HG02588 (cell line): ENCODE measurements at regions not wholly inside any gene's neighbourhood (a gene's known extent, or its start where the extent isn't known, plus 50 kb on each side); places are given as distances from the start of the nearest gene placed in this dataset.
"Not testable (repeated sequence)": the region's sequence is repeated elsewhere in the genome, so short reads cannot be mapped to it uniquely, and the experiment has no call there.

Experiments
- ATAC-seq: cut with Tn5 transposase; IDR thresholded peaks from one replicate; pipeline ENCODE4 v1.9.1; 2021; ENCODE audit warnings: mild to moderate bottlenecking, moderate library complexity; ENCODE audit not compliant: unreplicated experiment

DNA sequence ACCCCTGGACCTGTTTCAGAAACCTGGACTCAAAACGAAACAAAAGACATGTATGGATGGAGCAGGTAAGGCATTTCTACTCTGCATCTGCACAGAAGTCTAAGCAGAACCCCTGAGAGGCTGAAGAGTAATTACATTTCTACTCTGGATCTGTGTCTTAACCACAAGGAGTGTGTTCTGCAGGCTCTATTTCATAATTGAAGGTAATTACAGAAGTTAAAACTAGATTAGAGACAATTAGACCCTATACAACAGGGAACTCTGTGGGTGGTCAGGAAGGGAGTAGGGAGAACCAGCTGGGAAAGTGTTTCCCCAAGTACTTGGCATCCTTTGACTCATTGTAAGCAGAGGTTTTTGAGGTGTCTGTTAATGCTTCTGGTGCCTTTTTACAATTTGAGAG is 69.8 kb downstream of the IGSF1 start:
- no peak for ATAC-seq

DNA sequence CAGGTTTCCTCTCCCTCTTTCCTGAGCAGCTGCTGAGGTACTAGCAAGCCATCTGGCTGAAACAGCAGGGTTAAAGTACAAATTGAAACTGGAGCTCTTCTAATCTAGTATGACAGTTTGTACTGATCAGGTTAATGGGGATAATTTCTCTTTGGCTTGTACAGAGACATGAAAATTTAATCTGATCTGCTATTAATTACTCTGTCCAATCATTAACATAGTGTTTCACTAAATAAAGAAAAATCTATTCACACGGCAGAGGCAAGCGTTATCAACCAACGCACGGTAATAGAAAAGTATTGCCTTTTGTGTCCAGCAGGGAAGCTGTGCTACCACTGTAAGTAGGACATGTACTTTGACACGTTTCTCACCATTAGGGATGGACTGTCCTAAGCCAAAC is 71.1 kb downstream of the IGSF1 start:
- no peak for ATAC-seq

DNA sequence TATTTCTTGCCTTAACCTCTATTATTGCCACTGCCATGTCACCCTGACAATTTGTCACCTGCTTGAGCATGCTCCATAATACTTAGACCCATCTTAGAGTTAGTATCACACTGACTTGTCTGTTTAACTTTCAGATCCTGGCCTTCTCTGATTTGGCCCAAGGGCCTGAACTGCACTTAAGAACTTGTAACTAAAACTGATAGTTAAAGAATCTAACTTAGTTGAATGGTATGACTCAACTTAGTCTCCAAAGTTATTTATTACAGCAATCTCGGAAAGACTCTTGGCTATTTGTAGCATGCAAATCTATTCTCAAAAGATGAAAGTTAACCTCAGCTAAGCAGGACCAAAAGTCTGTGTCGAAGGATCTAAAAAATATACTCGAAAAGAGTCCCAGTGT is 72.3 kb downstream of the IGSF1 start:
- peak; percentile 80 for ATAC-seq

DNA sequence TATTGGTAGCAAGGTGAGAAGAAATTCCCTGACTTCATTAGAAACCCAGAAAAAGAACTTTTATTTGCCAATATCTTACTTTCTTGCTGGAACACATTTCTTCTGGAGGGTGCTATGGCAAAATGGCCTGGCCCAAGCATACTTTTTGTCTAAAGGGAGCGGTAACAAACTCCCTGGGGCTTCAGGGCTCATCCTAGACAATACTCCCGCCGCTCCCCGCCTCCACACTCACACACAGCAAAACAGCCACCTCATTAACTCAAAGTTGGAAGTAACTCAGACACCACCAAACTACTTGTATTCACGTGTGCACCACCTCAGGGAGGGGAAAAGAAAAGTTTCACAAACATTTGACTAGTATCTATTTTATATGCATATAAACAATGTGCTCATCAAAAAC is 75.7 kb downstream of the IGSF1 start:
- ATAC-seq: no peak

DNA sequence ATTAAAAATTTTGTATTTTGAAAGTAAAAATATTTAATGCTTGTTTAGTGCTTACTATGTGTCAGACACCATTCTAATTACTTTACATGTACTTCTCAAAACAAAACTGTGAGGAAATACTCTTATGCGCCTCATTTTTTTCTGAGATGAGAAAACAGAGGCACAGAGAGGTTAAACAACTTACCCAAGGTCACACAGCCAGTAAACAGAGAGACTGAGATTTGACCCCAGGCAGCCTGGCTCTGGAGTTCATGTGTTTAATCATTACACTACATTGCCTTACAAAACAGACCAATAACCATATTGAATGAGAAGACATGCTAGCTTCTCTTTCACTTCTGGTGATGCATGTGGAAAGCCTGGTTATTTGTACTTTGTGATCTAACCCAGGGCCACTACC is 86.3 kb downstream of the IGSF1 start:
- no peak for ATAC-seq

DNA sequence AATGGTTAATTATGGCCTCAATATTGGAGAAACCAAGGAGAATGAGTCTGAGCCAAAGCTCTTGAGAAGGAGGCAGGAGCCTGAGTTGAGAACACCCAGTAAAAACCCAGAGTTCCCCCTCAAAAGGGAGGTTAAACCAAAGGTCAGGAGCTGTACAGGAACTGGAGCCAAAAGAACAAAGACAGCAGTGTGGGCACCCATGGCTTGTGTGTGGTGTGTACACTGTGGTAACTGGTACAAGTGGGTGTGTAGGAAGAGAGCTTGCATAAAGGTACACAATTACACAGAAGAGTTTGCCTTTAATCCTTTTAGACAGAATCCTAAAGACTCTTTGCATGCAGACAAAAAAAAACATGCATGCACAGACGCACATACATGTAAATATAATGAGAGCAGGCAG is 87.1 kb downstream of the IGSF1 start:
- no peak for ATAC-seq

DNA sequence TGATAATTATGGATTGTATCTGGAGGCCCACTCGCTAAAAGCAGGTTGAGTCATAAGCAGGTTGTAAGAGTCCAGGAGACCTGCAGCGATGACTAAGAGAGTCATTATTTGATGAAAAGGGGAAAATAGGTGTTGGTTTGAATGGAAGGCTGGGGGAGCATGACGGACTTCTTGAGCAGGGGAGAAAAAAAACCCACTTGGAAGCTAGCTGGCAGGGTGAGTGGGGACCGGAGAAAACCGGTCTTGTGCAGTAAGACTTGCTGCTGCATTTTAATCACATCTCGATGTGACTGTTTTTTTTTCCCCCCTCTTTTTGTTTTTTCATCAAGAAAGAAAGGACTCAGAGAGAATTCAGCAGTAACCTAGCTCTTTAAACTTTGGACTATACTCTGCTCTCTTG is 90.0 kb downstream of the IGSF1 start:
- ATAC-seq: no peak

DNA sequence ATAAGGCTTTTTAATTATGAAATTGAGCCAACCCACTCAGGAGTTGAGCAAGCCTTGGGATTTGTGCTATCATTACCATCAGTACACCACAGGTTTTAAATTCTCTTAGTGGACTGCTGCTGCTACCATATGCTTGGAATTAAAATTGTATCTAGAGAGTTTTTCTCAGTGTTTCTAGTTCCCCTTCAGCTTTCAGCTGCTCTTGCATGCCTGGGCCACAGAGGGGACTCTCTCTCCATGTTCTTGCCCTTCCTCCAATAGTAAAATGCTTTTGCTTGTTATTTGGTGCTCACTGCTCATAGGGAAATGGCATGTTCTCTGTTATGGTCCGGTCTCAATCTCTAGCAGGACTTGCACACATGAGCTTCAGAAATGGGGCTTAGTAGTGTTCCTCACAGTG is 101.9 kb downstream of the IGSF1 start:
- no peak for ATAC-seq

DNA sequence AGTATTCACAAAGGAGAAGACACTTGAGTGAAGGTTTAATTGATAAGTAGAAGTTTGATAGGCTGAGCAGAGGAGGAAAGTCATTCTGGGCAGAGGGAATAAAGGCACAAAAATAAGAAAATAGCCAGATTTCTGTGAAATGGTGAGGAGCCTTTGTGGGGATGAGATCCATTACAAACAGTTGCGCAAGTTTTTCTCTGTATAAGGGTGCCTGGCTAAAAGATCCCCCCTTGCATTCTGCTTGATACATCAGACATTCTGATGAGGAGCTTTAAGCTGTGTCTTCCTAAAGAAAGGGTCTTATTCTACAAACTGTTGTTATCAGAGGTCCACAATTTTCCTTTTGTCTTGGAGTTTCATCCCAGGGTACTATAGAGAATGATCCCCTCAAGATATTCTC is 112.0 kb downstream of the ARHGAP36 start:
- ATAC-seq: no peak

DNA sequence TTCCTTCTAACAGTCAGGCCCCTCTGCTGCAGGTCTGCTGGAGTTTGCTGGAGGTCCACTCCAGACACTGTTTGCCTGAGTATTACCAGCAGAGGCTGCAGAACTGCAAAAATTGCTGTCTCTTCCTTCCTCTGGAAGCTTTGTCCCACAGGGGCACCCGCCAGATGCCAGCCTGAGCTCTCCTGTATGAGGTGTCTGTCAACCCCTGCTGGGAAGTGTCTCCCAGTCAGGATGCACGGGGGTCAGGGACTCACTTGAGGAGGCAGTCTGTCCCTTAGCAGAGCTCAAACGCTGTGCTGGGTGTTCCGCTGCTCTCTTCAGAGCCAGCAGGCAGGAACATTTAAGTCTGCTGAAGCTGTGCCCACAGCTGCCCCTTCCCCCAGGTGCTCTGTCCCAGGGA is 105.5 kb downstream of the ARHGAP36 start:
- not testable (repeated sequence) for ATAC-seq

DNA sequence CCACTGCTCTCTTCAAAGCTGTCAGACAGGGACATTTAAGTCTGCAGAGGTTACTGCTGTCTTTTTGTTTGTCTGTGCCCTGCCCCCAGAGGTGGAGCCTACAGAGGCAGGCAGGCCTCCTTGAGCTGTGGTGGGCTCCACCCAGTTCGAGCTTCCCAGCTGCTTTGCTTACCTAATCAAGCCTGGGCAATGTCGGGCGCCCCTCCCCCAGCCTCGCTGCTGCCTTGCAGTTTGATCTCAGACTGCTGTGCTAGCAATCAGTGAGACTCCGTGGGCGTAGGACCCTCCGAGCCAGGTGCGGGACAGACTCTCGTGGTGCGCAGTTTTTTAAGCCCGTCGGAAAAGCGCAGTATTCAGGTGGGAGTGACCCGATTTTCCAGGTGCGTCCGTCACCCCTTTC is 99.5 kb downstream of the ARHGAP36 start:
- ATAC-seq: not testable (repeated sequence)

DNA sequence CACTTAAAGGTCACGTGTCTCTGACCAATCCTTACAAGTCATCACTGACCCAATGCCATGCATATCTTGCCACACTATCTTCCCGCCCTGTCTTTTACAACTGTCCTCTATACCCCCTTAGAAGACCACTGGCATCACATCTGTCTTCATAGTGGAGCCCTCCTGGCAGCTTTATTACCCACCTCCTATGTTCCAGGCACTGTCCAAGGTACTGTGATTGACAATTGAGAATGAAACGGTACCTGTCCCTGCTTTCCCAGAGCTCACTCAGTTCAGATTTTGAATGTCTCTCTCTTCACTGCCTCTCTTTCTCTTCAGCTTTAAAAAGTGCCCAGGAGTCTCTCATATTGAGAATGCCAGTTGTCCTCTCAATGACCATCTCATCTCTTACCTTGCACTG is 88.6 kb downstream of the ARHGAP36 start:
- ATAC-seq: no peak
